ENCODE measurements at regions not wholly inside any gene's neighbourhood (a gene's known extent, or its start where the extent isn't known, plus 50 kb on each side); places are given as distances from the start of the nearest gene placed in this dataset.

DNA sequence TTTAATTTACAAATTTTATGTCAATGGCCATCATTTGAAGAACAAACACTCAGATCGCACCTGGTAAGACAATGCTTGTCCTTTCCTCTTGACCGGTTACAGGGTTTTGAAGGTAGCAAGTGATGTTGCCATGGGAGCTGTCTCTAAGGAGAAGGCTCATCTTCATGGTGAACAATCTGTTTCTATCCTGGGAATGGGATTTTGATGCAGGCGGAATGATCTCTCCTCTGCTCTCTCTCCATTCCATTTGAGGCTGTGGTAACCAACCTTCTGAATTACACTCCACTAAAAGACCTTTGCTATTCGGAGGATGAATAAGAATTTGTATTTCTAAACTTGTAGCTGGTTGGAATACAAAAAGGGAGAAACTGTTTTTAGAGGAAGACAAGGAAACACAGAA is 57.9 kb upstream of the SLC5A9 start:
- DNase-seq (ENCODE audit: low spot score in 2 of 2) (no peak), FAIRE-seq (no peak)

DNA sequence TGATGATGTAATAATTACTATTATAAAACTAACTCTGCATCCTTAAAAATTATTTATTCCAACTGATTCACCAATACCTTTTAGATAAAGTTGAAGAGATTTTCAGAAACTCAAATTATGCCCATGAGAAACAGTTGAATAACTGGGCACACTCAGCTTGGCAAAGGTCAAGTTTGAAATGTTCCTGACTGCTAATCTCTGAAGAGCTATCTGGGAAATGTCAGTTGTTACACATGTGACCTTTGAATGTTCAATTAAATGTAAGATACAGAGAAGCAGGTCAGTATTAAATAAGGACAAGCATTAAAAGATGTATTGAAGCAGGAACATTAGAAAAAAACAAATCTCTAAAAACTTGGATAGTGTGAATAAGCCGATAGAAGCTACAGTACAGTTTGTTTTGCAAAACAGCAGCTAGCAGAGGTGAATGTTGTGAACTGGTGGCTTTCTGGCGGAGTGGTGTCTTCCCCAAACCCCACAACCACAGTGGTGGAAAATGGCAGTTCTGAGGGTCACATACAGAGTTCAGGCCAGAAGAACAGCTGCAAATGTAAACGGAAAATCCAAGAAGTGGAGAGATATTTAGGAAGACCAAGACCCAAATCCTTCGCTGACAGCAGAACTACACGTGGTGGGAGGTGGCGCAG is 61.9 kb upstream of the SLC5A9 start:
- FAIRE-seq = no peak
- DNase-seq (ENCODE audit: low spot score in 2 of 2) = no peak

DNA sequence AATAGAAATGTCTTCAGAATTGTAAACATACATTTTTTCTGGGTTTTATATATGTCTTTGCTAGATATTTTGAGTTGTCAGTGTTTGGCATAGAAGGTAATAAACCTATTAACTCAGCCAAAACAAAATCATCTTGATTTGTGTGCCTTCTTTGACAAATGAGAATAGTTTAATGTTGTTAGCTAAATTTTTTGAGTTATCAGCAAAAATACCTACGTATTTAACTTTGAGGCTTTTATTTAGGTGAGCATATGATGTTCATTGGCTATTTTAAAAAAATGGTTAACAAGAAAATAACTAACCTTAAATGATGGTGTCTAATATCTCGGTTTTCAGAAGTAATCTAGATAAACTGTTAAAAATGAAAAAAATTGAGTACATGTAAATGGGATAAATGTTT is 83.2 kb upstream of the SLC5A9 start:
- DNase-seq (ENCODE audit: low spot score in 2 of 2) = no peak
- no peak for FAIRE-seq

DNA sequence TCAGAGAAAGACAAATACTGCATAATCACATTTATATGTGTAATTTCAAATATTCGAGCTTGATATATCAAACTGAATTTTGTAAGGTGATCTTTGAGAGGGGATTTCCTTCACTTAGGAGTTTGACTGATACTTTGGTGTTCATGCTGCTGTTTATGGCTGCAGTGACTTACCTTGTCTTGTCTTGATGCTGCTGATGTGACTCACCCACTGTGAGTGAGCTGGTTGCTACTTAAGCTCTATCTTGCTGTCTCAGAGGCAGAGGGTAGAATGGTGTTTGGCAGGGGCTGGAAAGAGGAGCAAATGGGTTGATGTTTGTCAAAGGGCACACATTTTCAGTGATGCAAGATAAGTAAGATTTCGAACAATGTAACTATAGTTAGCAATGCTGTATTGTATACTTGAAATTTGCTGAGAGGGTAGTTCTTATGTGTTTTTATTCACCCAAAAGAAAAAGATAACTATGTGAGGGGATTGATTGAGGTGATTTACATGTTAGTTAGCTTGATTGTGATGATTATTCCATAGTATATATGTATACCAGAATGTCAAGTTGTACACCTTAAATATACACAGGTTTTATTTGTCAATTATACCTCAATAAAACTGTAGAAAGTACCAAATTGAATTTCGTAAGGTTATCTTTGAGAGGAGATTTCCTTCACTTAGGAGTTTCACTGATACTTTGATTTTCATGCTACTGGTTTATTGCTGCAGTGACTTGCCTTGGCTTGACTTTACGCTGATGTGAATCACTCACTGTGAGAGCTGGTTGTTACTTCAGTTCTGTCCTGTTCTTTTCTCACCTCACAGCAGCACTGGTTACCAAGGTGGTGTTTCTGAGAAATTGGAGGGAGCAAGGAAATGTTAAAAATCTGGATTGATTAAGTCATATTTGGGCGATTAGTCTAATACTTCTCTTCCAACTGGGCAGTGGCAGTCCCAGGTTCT is 94.5 kb upstream of the SLC5A9 start:
- FAIRE-seq (no peak), DNase-seq (ENCODE audit: low spot score in 2 of 2) (no peak)

DNA sequence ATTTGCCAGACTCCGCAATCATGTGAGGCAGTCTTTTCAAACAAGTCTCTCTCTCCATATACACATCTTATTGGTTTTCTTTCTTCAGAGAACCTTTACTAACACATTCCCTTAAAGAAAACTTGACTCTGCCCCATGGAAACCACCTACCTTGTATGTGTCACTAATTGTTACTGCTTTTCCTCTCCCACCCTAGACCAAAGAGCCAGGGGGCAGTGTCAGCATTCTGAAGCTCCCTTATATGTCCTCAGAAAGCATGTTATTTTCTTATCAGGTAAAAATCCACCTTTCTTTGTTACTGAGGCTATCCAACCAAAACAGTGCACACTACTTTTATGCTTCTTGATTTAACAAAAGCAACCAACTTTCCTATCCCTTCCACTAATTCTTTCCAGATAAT is 98.9 kb upstream of the SLC5A9 start:
- no peak for DNase-seq (ENCODE audit: low spot score in 2 of 2)
- no peak for FAIRE-seq

DNA sequence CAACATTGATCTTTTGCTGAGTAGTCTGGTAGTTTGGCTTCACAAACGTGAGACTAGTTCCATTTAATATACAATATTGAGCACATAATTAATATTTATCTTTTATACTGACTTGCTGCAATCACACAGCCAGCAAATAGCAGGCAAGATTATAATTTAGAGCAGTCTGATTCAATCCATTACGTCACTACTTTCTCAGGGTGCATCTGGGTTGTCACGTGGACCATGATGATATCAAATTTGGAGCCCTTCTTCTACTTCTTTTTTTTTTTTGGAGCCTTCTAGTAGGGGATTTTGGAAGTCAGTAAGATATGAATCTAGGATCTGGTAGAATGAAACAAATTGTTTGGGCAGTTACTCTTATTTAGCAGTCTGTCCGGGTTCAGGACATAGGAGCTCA is 100.6 kb upstream of the SLC5A9 start:
- no peak for DNase-seq (ENCODE audit: low spot score in 2 of 2)
- no peak for FAIRE-seq

DNA sequence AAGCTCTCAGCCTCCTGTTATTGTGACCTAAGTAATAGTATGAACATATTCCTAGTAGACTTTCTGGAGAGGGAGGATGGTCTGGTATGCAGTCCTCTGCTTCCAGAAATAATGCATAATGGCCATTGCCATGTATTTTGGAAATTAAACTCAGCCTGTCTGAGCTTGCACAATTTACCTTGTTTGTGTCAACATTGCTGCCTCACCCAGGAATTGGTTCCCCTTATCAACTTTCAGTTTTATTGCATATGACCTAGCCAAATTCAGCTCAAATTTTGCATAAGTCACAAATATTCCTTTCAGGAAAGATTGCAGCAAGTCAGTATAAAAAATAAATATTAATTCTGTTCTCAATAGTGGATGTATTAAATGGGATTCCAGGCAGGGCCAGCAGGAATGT is 101.9 kb upstream of the SLC5A9 start:
- FAIRE-seq = no peak
- no peak for DNase-seq (ENCODE audit: low spot score in 2 of 2)

DNA sequence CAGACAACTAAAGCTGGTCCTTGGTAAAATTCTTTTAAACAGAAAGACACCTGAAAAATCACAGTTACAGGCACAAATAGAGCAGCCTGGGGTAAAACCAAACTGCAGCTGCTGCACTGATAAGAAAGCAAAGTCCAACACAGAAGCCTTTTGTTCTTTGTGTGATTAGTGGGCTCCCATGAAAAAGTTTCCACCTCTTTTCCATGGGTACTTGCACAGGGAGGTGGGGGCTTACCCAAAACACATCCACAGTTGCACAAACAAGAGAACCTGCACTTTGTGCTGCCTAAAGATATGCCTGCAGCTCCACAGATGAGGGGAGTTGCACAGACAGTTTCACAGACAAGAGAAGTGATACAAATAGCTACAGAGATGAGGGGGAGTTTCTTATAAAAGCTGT is 106.7 kb upstream of the SLC5A9 start:
- DNase-seq (ENCODE audit: low spot score in 2 of 2) (no peak), FAIRE-seq (no peak)

DNA sequence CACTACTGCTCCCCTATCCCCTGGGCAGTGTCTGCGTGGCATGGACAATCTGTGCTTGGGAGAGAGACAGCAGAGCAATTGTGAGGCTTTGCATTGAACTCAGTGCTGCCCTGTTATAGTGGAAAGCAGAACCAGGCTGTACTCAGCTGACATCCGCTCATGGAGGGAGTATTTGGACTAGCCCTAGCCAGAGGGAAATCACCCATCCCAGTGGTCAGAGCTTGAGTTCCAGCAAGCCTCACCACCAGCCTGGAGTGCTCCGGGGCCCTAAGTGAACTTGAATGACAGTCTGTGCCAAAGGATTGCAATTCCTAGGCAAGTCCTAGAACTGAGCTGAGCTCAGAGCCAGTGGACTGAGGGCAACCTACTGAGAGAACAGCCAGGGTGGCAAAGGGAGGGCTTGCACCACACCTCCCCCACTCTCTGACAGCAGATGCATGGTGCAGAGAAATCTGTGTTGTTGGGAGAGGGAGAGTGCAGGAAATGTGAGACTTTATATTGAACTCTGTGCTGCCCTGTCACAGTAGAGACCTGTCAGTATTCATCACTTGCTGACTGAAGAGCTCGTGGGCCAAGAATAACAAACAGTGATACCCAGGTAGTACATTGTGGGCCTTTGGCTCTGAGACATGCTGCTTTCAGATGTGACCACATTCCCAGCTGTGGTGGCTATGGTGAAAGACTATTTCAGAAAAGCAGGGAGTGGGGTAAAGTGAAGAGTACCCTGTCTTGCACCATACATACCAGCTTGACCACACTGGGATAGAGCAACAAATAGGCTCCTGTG is 107.7 kb upstream of the SLC5A9 start:
- FAIRE-seq (no peak), DNase-seq (ENCODE audit: low spot score in 2 of 2) (no peak)

DNA sequence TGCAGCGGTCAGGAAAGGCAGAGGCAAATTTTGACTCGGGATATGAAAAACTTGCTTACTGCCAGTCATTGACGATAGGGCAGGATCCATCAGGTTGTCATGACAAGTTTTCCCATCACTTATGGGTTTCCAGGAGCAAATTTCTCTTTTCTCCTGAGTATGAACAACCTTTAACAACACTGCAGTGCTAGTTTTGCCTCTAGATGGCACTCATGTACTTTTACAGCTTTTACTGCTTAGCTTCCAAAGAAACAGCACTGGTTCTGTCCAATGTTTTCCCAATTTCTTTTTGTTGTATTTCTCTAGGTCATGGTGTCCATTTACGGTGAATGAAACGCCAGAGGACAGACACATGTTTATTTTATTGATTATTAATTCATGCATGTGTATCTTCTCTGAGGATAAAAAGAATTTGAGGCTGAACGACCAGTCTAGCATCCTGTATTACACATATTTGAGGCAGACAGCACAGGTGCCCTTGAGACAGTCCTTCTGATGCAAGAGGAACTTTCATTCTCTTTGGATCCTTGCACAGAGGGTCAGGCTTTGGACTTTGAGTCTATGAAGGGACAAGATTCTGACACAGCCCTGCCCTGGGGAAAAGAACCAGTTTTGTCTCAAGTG is 112.3 kb upstream of the TRABD2B start:
- DNase-seq (ENCODE audit: low spot score in 2 of 2) (peak in 1 of 2 donors; percentile 25), FAIRE-seq (peak; percentile 44)

DNA sequence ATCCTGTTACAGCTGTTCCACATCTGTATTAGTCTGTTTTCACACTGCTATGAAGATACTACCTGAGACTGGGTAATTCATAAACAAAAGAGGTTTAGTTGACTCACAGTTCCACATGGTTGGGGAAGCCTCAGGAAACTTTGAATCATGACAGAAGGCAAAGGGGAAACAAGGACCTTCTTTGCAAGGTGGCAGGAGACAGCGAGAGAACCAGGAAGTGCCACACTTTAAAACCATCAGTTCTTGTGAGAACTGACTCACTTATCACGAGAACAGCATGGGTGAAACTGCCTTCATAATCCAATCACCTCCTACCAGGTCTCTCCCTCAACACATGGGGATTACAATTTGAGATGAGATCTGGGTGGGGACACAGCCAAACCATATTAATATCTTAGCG is 110.3 kb upstream of the TRABD2B start:
- DNase-seq (ENCODE audit: low spot score in 2 of 2) = no peak
- no peak for FAIRE-seq

DNA sequence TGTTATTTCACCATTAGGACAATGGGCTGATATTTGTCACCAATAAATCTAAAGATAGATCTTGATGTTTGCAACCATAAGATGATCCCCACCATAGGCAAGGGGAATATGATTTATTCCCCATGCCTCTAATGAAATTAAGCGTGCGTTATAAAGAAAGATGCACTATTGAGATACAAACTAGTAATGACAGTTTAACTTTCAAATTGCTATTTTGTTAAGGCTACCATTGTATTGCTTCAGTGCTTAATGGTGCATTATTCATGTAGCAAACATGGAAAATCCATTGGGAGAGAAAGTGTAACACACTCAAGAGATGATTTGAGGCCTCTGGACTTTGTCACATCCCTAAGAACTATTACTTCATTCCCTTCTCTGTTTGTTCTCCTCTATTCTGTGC is 108.9 kb upstream of the TRABD2B start:
- FAIRE-seq = no peak
- DNase-seq (ENCODE audit: low spot score in 2 of 2) = no peak

DNA sequence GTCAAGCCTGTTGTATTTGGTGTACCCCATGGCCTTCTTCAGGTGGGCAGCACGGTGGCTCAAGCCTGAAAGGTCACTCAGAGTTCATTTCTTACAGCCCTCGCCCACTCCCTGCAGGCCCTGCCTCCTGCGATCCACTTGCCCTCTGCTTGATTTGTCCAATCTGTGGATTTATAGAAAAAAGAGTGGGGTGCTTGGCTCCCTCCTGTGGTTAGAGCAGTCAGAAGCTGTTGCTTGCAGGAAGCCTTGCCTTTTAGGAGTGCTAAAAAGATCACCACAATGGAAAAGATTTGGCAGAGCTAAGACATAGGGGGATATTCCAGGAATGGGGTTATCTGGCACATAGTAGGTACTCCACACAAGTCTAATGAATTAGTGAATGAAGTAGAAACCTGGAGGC is 108.0 kb upstream of the TRABD2B start:
- no peak for DNase-seq (ENCODE audit: low spot score in 2 of 2)
- FAIRE-seq = no peak

DNA sequence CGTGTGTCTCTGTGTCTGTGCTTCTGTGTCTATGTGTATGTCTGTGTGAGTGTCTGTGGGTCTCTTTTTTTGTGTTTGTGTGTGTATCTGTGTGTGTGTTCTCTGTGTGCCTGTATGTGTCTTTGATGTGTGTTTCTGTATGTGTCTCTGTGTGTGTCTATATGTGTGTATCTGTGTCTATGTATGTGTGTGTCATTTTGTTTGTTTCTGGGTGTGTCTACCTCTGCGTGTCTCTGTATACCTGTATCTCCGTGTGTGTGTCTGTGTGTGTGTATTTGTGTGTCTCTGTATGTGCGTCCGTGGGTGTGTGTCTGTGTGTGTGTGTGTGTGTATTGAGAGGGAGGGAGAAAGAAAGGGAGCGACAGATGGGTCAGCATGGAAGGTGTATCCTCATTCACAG is 106.3 kb upstream of the TRABD2B start:
- DNase-seq (ENCODE audit: low spot score in 2 of 2) (no peak), FAIRE-seq (no peak)

DNA sequence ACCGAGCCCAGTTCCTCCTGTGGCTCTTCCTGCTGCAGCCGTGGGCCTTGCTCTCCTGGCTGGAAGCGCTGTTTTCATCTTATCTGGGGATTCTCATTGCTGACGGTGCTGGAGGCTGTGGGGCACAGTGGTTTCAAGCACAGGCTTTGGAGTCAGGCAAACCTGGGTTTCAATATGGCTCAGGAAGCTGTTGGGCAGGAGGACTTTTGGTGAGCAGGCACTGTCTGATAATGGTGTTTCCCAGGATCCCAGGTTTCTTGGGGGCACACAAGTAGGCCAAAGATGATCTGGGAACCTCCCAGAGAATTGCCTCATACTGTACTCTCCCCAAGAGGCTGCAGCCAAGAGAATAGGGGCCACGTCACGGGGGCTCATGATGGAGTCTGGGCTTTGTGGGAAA is 105.6 kb upstream of the TRABD2B start:
- no peak for DNase-seq (ENCODE audit: low spot score in 2 of 2)
- FAIRE-seq = no peak

DNA sequence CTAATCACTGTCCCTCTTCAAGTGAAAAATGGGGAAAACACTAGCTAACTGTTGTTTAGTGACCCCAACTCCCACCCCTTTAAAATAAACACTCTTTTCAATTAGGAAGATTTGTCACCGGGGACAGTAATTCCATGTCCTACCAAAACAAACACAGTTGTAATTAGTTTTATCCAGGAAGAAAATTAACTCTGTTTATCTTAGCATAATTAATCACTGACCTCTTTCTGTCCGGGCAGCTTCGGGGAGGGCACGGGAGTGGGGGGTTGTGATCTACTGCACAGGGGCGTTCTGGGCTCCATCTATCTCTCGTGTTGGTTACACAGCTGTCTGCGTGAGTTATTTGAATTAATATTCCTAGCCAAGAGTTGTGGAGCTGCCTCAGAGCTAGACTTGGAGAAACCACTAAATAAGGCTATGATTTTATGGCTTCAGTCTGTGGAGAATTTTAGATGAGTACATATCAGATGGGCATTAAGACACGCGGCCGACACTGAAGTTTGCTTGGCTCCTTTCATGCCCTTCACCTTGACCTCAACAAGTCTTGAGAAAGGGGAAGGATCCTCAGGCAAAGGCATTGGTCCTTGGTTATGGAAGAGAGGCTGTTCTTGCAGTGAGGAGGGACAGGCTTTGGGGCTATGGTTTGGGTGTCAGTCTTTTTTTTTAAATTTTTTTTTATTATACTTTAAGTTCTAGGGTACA is 102.0 kb upstream of the TRABD2B start:
- FAIRE-seq (no peak), DNase-seq (ENCODE audit: low spot score in 2 of 2) (no peak)

DNA sequence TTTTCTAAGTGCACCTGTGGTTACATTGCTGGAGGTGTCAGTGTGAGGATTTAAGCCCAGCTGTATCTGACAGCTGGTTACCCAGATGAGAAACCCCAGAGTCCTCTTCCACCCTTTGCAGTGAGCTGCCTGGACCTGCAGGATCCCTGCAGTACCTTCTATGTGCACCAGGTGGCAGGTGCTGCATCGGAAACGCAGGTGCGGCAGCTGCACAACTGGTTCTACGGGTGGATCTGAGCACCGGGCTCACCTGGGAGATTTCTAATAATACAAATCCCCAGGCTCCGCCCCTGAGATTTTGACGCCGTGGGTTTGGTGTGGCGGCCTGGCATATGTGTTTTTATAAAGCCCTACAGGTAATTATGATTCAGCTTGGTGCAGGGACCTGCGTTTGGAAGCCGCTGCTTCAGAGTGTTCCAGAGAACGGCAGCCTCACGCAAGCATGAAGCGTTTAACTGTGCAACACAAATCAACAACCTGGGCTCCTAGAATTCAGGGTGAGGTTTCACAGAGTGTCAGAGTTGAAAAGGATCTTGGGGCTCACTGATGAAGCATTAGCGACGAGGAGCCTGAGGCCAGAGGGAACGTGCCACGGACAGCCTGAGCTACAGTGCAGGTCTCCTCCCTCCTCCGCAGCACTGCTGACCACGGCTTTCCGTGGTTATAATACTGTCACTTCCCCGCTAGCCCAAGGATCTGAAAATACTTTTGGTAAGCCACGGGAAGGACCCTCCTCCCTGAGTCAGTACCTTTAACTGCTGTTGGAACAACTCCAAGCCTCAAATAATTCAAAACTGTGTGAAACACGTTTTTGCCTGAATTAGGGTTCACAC is 96.7 kb upstream of the TRABD2B start:
- FAIRE-seq (no peak), DNase-seq (ENCODE audit: low spot score in 2 of 2) (peak in 1 of 2 donors; percentile 38)

DNA sequence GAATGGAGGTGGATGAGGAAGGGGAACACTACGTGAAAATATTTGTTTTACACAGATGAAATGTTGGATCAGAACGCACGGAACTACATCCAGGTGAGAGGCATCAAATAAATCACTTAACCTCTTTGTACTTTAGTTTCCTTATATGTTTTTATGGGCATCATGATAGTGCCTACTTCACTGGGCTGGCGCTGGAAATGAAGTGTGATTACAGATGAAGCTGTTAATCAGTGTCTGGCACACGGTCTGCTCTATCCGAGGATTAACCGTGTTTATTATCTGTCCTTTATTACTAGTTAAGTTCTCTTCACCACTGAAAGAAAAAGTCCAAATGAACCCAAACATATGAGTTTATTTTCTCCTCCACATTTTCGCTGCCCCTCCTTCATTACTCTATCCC is 96.0 kb upstream of the TRABD2B start:
- DNase-seq (ENCODE audit: low spot score in 2 of 2) (no peak), FAIRE-seq (no peak)

DNA sequence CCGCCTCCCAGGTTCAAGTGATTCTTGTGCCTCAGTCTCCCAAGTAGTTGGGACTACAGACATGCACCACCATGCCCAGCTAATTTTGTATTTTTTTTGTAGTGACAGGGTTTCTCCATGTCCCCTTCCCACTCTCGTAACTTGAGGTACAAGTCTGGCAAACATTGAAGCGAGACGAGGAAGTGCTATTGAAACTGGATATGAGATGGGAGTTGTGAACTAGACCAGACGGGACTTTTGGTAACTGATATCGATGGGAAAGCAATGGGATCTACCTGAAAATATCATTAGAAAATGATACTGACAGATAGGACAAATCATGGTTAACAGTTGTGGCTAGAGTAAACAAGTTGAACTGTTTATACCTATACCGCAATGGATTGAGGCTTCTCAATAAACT is 95.2 kb upstream of the TRABD2B start:
- DNase-seq (ENCODE audit: low spot score in 2 of 2) (no peak), FAIRE-seq (no peak)
